ENCODE measurements at regions not wholly inside any gene's neighbourhood (a gene's known extent, or its start where the extent isn't known, plus 50 kb on each side); places are given as distances from the start of the nearest gene placed in this dataset.

DNA sequence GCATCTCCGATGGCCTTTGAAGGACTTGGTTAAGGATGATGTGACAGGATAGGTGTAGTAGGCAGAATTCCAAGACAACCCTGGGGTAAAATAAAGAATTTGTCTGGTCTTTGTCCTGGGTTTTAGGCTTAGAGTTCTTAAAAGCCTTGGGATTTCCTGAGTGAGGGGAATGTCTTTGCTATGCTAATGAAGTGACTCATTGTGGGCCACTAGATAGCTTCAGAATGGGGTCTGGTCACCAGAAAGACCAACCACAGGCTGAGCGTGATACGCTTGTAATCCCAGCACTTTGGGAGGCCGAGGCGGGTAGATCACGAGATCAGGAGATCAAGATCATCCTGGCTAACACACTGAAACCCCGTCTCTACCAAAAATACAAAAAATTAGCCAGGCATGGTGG lies 182.8 kb upstream of the TOX3 start (continued):
- TF ChIP-seq HMGA2 (CRISPR knock-in tag; IDR thresholded peaks at IDR 0.05), result no peak

DNA sequence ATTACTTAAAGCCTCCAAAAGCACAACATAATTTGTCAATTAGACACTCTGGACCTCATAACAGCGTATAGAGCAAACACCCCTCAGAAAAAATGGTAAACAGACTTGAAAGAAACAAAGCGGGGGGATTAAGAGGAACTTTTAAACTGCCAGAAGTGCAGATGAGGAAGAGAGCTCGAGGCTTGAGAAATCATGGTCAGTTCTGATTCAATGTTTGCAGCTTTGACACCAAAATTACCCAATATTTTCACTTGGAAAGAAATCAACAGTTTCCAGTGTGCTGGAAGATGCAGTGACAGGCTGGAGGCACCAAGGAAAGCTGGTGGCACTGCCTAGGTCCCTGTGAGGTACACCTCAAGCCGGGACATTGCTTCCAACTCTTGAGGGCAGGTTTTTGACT lies 180.9 kb upstream of the TOX3 start:
- H3K4me1 Mint-ChIP-seq, result peaks cover 7% of the 10 kb centered on the region
- POLR2A ChIA-PET, result no interaction called here
- no peak for TF ChIP-seq HMGA2 (CRISPR knock-in tag; IDR thresholded peaks at IDR 0.05)
- TF ChIP-seq, protein P1, sequence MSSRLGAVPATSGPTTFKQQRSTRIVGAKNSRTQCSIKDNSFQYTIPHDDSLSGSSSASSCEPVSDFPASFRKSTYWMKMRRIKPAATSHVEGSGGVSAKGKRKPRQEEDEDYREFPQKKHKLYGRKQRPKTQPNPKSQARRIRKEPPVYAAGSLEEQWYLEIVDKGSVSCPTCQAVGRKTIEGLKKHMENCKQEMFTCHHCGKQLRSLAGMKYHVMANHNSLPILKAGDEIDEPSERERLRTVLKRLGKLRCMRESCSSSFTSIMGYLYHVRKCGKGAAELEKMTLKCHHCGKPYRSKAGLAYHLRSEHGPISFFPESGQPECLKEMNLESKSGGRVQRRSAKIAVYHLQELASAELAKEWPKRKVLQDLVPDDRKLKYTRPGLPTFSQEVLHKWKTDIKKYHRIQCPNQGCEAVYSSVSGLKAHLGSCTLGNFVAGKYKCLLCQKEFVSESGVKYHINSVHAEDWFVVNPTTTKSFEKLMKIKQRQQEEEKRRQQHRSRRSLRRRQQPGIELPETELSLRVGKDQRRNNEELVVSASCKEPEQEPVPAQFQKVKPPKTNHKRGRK (CRISPR knock-in tag; IDR thresholded peaks at IDR 0.05; ENCODE audit: borderline replicate concordance), result no peak
- TF ChIP-seq CBFB (CRISPR knock-in tag; IDR thresholded peaks at IDR 0.05; ENCODE audit: low read depth), result no peak
- no peak for TF ChIP-seq ZNF219 (CRISPR knock-in tag; IDR thresholded peaks at IDR 0.05; ENCODE audit: borderline replicate concordance)
- TF ChIP-seq, protein P2, sequence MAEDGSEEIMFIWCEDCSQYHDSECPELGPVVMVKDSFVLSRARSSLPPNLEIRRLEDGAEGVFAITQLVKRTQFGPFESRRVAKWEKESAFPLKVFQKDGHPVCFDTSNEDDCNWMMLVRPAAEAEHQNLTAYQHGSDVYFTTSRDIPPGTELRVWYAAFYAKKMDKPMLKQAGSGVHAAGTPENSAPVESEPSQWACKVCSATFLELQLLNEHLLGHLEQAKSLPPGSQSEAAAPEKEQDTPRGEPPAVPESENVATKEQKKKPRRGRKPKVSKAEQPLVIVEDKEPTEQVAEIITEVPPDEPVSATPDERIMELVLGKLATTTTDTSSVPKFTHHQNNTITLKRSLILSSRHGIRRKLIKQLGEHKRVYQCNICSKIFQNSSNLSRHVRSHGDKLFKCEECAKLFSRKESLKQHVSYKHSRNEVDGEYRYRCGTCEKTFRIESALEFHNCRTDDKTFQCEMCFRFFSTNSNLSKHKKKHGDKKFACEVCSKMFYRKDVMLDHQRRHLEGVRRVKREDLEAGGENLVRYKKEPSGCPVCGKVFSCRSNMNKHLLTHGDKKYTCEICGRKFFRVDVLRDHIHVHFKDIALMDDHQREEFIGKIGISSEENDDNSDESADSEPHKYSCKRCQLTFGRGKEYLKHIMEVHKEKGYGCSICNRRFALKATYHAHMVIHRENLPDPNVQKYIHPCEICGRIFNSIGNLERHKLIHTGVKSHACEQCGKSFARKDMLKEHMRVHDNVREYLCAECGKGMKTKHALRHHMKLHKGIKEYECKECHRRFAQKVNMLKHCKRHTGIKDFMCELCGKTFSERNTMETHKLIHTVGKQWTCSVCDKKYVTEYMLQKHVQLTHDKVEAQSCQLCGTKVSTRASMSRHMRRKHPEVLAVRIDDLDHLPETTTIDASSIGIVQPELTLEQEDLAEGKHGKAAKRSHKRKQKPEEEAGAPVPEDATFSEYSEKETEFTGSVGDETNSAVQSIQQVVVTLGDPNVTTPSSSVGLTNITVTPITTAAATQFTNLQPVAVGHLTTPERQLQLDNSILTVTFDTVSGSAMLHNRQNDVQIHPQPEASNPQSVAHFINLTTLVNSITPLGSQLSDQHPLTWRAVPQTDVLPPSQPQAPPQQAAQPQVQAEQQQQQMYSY (CRISPR knock-in tag; IDR thresholded peaks at IDR 0.05), result no peak
- TF ChIP-seq, protein P3, sequence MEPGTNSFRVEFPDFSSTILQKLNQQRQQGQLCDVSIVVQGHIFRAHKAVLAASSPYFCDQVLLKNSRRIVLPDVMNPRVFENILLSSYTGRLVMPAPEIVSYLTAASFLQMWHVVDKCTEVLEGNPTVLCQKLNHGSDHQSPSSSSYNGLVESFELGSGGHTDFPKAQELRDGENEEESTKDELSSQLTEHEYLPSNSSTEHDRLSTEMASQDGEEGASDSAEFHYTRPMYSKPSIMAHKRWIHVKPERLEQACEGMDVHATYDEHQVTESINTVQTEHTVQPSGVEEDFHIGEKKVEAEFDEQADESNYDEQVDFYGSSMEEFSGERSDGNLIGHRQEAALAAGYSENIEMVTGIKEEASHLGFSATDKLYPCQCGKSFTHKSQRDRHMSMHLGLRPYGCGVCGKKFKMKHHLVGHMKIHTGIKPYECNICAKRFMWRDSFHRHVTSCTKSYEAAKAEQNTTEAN (CRISPR knock-in tag; IDR thresholded peaks at IDR 0.05), result no peak
- TF ChIP-seq, protein P4, sequence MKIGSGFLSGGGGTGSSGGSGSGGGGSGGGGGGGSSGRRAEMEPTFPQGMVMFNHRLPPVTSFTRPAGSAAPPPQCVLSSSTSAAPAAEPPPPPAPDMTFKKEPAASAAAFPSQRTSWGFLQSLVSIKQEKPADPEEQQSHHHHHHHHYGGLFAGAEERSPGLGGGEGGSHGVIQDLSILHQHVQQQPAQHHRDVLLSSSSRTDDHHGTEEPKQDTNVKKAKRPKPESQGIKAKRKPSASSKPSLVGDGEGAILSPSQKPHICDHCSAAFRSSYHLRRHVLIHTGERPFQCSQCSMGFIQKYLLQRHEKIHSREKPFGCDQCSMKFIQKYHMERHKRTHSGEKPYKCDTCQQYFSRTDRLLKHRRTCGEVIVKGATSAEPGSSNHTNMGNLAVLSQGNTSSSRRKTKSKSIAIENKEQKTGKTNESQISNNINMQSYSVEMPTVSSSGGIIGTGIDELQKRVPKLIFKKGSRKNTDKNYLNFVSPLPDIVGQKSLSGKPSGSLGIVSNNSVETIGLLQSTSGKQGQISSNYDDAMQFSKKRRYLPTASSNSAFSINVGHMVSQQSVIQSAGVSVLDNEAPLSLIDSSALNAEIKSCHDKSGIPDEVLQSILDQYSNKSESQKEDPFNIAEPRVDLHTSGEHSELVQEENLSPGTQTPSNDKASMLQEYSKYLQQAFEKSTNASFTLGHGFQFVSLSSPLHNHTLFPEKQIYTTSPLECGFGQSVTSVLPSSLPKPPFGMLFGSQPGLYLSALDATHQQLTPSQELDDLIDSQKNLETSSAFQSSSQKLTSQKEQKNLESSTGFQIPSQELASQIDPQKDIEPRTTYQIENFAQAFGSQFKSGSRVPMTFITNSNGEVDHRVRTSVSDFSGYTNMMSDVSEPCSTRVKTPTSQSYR (CRISPR knock-in tag; IDR thresholded peaks at IDR 0.05), result no peak
- no peak for TF ChIP-seq TEAD1 (CRISPR knock-in tag; IDR thresholded peaks at IDR 0.05)
- no peak overlapping the region for H3K4me3 Mint-ChIP-seq
- peaks cover 4% of the 10 kb centered on the region; the same call in 1 of the 2 replicates for H3K27me3 Mint-ChIP-seq (ENCODE audit: low read depth)
- DNase-seq (ENCODE audit: low spot score), result no peak
- ATAC-seq, result no peak
- H3K9me3 Mint-ChIP-seq, result peaks cover 42% of the 10 kb centered on the region
- H3K36me3 Mint-ChIP-seq, result peaks cover 43% of the 10 kb centered on the region
- CTCF ChIA-PET, result no interaction called here
- no peak overlapping the region for H3K27ac Mint-ChIP-seq

DNA sequence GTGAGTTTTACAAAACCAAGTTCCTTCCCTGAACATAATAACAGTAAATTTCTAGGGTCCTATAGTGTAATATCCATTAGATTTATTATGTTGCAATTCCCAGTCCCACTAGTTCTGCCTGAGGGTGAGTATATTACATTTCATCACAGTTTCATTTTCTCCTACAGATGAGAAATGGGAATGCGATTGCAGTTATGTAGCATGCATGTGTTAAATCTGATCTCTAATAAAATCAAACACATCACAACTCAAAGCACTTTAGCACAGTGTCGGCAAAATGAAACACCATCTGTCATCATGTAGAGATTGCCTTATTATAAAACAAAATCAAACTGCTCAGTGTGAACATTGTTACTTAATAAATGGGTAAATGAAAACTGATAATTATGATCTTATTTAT lies 180.5 kb upstream of the TOX3 start:
- POLR2A ChIA-PET, result no interaction called here
- DNase-seq (ENCODE audit: low spot score), result no peak
- peaks cover 7% of the 10 kb centered on the region for H3K4me1 Mint-ChIP-seq
- H3K27me3 Mint-ChIP-seq (ENCODE audit: low read depth), result peaks cover 4% of the 10 kb centered on the region; the same call in 1 of the 2 replicates
- H3K36me3 Mint-ChIP-seq, result peaks cover 40% of the 10 kb centered on the region
- ATAC-seq, result no peak
- H3K27ac Mint-ChIP-seq, result no peak overlapping the region
- CTCF ChIA-PET, result no interaction called here
- peaks cover 39% of the 10 kb centered on the region for H3K9me3 Mint-ChIP-seq
- H3K4me3 Mint-ChIP-seq, result no peak overlapping the region
- TF ChIP-seq MYBL2 (CRISPR knock-in tag; IDR thresholded peaks at IDR 0.05), result no peak
- TF ChIP-seq FOXJ3 (CRISPR knock-in tag; IDR thresholded peaks at IDR 0.05; ENCODE audit: borderline replicate concordance), result no peak
- TF ChIP-seq ATF1 (CRISPR knock-in tag; IDR thresholded peaks at IDR 0.05), result no peak
- TF ChIP-seq RELA (CRISPR knock-in tag; IDR thresholded peaks at IDR 0.05; ENCODE audit: borderline replicate concordance), result no peak
- TF ChIP-seq SP1 (CRISPR knock-in tag; conservative IDR thresholded peaks at IDR 0.05), result no peak
- no peak for TF ChIP-seq ZNF671 (CRISPR knock-in tag; IDR thresholded peaks at IDR 0.05)
- no peak for TF ChIP-seq ZNF396 (CRISPR knock-in tag; IDR thresholded peaks at IDR 0.05; ENCODE audit: borderline replicate concordance)
- TF ChIP-seq, protein P5, sequence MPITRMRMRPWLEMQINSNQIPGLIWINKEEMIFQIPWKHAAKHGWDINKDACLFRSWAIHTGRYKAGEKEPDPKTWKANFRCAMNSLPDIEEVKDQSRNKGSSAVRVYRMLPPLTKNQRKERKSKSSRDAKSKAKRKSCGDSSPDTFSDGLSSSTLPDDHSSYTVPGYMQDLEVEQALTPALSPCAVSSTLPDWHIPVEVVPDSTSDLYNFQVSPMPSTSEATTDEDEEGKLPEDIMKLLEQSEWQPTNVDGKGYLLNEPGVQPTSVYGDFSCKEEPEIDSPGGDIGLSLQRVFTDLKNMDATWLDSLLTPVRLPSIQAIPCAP (CRISPR knock-in tag; IDR thresholded peaks at IDR 0.05), result no peak
- TF ChIP-seq, protein P1 (CRISPR knock-in tag; IDR thresholded peaks at IDR 0.05; ENCODE audit: borderline replicate concordance), result no peak
- TF ChIP-seq NFYB (CRISPR knock-in tag; conservative IDR thresholded peaks at IDR 0.05; ENCODE audit: low read depth), result no peak
- no peak for TF ChIP-seq NR2C2 (CRISPR knock-in tag; IDR thresholded peaks at IDR 0.05)
- no peak for TF ChIP-seq NR1H2 (CRISPR knock-in tag; IDR thresholded peaks at IDR 0.05)
- no peak for TF ChIP-seq MXD4 (CRISPR knock-in tag; IDR thresholded peaks at IDR 0.05; ENCODE audit: borderline replicate concordance)
- TF ChIP-seq SMAD3 (CRISPR knock-in tag; IDR thresholded peaks at IDR 0.05; ENCODE audit: borderline replicate concordance), result no peak

All from WTC11 (cell line).